ENCODE measurements at regions not wholly inside any gene's neighbourhood (a gene's known extent, or its start where the extent isn't known, plus 50 kb on each side); places are given as distances from the start of the nearest gene placed in this dataset.

- TF ChIP-seq CTCF (IDR thresholded peaks at IDR 0.05 in 2 of 3, conservative IDR thresholded peaks at IDR 0.05 in 1 of 3; ENCODE audit: borderline replicate concordance in 1 of 3, insufficient read depth in 1 of 3, low read depth in 2 of 3, low read length in 2 of 3) (no peak), POLR2A (IDR thresholded peaks at IDR 0.05; ENCODE audit: borderline replicate concordance, extremely low read depth, insufficient read depth, insufficient read length) (no peak), CEBPB (IDR thresholded peaks at IDR 0.05; ENCODE audit: low read depth) (no peak), EZH2 (IDR thresholded peaks at IDR 0.05) (no peak), REST (IDR thresholded peaks at IDR 0.05; ENCODE audit: low read depth) (no peak), SIN3A (IDR thresholded peaks at IDR 0.05; ENCODE audit: low read depth) (no peak), YY1 (IDR thresholded peaks at IDR 0.05; ENCODE audit: extremely low read depth, insufficient replicate concordance, low read depth, low read length) (no peak), POLR2AphosphoS5 (IDR thresholded peaks at IDR 0.05; ENCODE audit: low read depth, low read length) (no peak), MAX (IDR thresholded peaks at IDR 0.05) (no peak), TCF7L2 (IDR thresholded peaks at IDR 0.05; ENCODE audit: borderline replicate concordance, extremely low read depth, insufficient read depth, insufficient read length) (no peak), JUND (IDR thresholded peaks at IDR 0.05) (no peak), ZFX (IDR thresholded peaks at IDR 0.05) (no peak)
Measured at GRCh38 chr12:124491856-124492420, 75.5 kb downstream of the NCOR2 start.
